Suprapubic skin (tissue), 4 donors: ENCODE measurements at regions not wholly inside any gene's neighbourhood (a gene's known extent, or its start where the extent isn't known, plus 50 kb on each side); places are given as distances from the start of the nearest gene placed in this dataset.

Experiments used
- DNase-seq, 2 donors: peaks; one replicate each; pipeline ENCODE4 v3.0.0-alpha.2; 2019; ENCODE audit warnings: low spot score in 2 of 2
- H3K27ac ChIP-seq: fragments of 200-600 bp; sonication (generic); one replicate; pipeline ENCODE4 v1.5.1; 2019
- H3K27me3 ChIP-seq: fragments of 200-600 bp; sonication (generic); one replicate; pipeline ENCODE4 v1.5.1; 2019
- H3K36me3 ChIP-seq: fragments of 200-600 bp; sonication (generic); one replicate; pipeline ENCODE4 v1.5.1; 2019
- H3K4me1 ChIP-seq: fragments of 200-600 bp; sonication (generic); one replicate; pipeline ENCODE4 v1.5.1; 2019
- H3K4me3 ChIP-seq: fragments of 200-600 bp; sonication (generic); one replicate; pipeline ENCODE4 v1.5.1; 2019; ENCODE audit warnings: mild to moderate bottlenecking
- H3K9me3 ChIP-seq: fragments of 200-600 bp; sonication (generic); one replicate; pipeline ENCODE4 v1.5.1; 2019
- CTCF ChIP-seq, 2 donors: fragments of 200-600 bp in 1 of 2; fragments of 450-650 bp in 1 of 2; sonication (generic) in 1 of 2; IDR thresholded peaks; one replicate each; pipeline ENCODE4 v1.5.1; 2016 to 2019; ENCODE audit warnings: antibody characterized with exemption in 2 of 2, mild to moderate bottlenecking in 1 of 2, moderate library complexity in 1 of 2
- EP300 ChIP-seq: sonication (generic); formaldehyde crosslinking; IDR thresholded peaks from one replicate; pipeline ENCODE4 v1.6.1; 2017; ENCODE audit warnings: antibody characterized with exemption
- POLR2A ChIP-seq, 2 donors: fragments of 450-650 bp; IDR thresholded peaks; one replicate each; pipeline ENCODE4 v1.6.1; 2017; ENCODE audit warnings: antibody characterized with exemption in 2 of 2, mild to moderate bottlenecking in 2 of 2, moderate library complexity in 2 of 2
- POLR2AphosphoS5 ChIP-seq, 3 donors: sonication (generic); formaldehyde crosslinking; IDR thresholded peaks; one replicate each; pipeline ENCODE4 v1.6.1; 2017; ENCODE audit warnings: antibody characterized with exemption in 3 of 3
- WGBS: methylation state at CpG from one replicate; pipeline ENCODE4 v1.1.5; 2018; 5-methylcytosine and 5-hydroxymethylcytosine counted together

- Histone ChIP-seq H3K36me3 (no peaks in the 10 kb centered on the region), H3K27me3 (no peaks in the 10 kb centered on the region), H3K4me3 (no peak overlapping the region), H3K9me3 (no peaks in the 10 kb centered on the region), H3K27ac (no peak overlapping the region), H3K4me1 (no peaks in the 10 kb centered on the region)
- DNase-seq, result no peak
- 17% methylated on average over 10 of the region's 10 CpGs for WGBS
- TF ChIP-seq POLR2A (IDR thresholded peaks at IDR 0.05) (no peak), POLR2AphosphoS5 (IDR thresholded peaks at IDR 0.05) (no peak), EP300 (no peak), CTCF (IDR thresholded peaks at IDR 0.05) (no peak)
These were observed 181.4 kb downstream of the AKR1D1 start for GRCh38 chr7:138257459-138258196.

- no peaks in the 10 kb centered on the region for H3K9me3 ChIP-seq
- H3K27ac ChIP-seq, result no peak overlapping the region
- 13% methylated on average over 3 of the region's 3 CpGs for WGBS
- H3K4me3 ChIP-seq, result no peak overlapping the region
- H3K27me3 ChIP-seq, result no peaks in the 10 kb centered on the region
- DNase-seq, result no peak
- H3K36me3 ChIP-seq, result no peaks in the 10 kb centered on the region
- TF ChIP-seq POLR2AphosphoS5 (IDR thresholded peaks at IDR 0.05) (no peak), CTCF (IDR thresholded peaks at IDR 0.05) (no peak), POLR2A (IDR thresholded peaks at IDR 0.05) (no peak), EP300 (no peak)
- no peaks in the 10 kb centered on the region for H3K4me1 ChIP-seq
These were observed 181.9 kb downstream of the AKR1D1 start for GRCh38 chr7:138258197-138258559.

GRCh38 chr7:138259675-138260074, 183.4 kb downstream of the AKR1D1 start:
- no peak for DNase-seq
- no peak overlapping the region for H3K27ac ChIP-seq
- TF ChIP-seq POLR2AphosphoS5 (IDR thresholded peaks at IDR 0.05) (no peak), CTCF (IDR thresholded peaks at IDR 0.05) (no peak), POLR2A (IDR thresholded peaks at IDR 0.05) (no peak), EP300 (no peak)
- no peaks in the 10 kb centered on the region for H3K4me1 ChIP-seq
- no peak overlapping the region for H3K4me3 ChIP-seq
- no peaks in the 10 kb centered on the region for H3K36me3 ChIP-seq
- no peaks in the 10 kb centered on the region for H3K27me3 ChIP-seq
- 89% methylated on average over 3 of the region's 3 CpGs for WGBS
- no peaks in the 10 kb centered on the region for H3K9me3 ChIP-seq

GRCh38 chr7:138267934-138268333, 191.7 kb downstream of the AKR1D1 start:
- Histone ChIP-seq H3K4me3 (no peak overlapping the region), H3K4me1 (no peaks in the 10 kb centered on the region), H3K9me3 (no peaks in the 10 kb centered on the region), H3K36me3 (no peaks in the 10 kb centered on the region), H3K27me3 (no peaks in the 10 kb centered on the region), H3K27ac (no peak overlapping the region)
- 87% methylated on average over 3 of the region's 6 CpGs for WGBS
- no peak for DNase-seq
- no peak for TF ChIP-seq CTCF (IDR thresholded peaks at IDR 0.05)
- no peak for TF ChIP-seq POLR2AphosphoS5 (IDR thresholded peaks at IDR 0.05)
- no peak for TF ChIP-seq POLR2A (IDR thresholded peaks at IDR 0.05)

GRCh38 chr7:138276891-138277290, 183.2 kb upstream of the TRIM24 start:
- Histone ChIP-seq H3K4me1 (no peaks in the 10 kb centered on the region), H3K36me3 (no peaks in the 10 kb centered on the region), H3K27ac (no peak overlapping the region), H3K27me3 (no peaks in the 10 kb centered on the region), H3K9me3 (no peaks in the 10 kb centered on the region), H3K4me3 (no peak overlapping the region)
- no peak for DNase-seq
- no peak for TF ChIP-seq CTCF (IDR thresholded peaks at IDR 0.05)
- TF ChIP-seq POLR2A (IDR thresholded peaks at IDR 0.05), result no peak
- no peak for TF ChIP-seq EP300
- no peak for TF ChIP-seq POLR2AphosphoS5 (IDR thresholded peaks at IDR 0.05)
